ENCODE measurements at regions not wholly inside any gene's neighbourhood (a gene's known extent, or its start where the extent isn't known, plus 50 kb on each side); places are given as distances from the start of the nearest gene placed in this dataset.

GRCh38 chr11:87934182-87934581 lies 241.1 kb downstream of the RAB38 start (continued):
- TF ChIP-seq TSHZ2 (CRISPR knock-in tag; IDR thresholded peaks at IDR 0.05), result no peak
- no peak for TF ChIP-seq PATZ1 (CRISPR knock-in tag; IDR thresholded peaks at IDR 0.05; ENCODE audit: borderline replicate concordance)

GRCh38 chr11:87926250-87926970 lies 248.8 kb downstream of the RAB38 start:
- ATAC-seq, result peak; percentile 68

DNA sequence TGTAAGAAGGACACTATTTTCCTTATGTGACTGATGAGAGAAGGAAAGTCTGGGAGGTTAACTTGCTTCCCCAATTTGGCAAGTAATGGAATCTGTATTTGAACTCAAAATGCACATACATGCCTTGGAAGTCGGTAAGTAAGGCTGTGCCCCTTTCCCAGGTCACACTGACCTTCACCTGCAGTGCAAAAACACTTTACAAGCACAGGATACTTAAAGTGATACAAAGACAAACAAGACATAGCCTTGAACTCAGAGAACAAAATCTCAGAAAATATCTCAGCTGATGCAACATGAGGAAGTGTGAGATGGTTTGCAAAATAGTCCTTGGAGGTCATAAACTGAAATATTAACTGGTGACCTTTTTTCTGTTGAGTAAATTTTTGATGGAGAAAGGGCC lies 251.1 kb downstream of the RAB38 start:
- ATAC-seq, result no peak
- no peak for TF ChIP-seq ESRRG (CRISPR knock-in tag; IDR thresholded peaks at IDR 0.05)
- TF ChIP-seq RARB (CRISPR knock-in tag; IDR thresholded peaks at IDR 0.05), result no peak

More at GRCh38 chr11:87926250-87926970, 248.8 kb downstream of the RAB38 start:
- TF ChIP-seq ZFP30 (CRISPR knock-in tag; IDR thresholded peaks at IDR 0.05) (no peak), TCF4 (CRISPR knock-in tag; IDR thresholded peaks at IDR 0.05; ENCODE audit: borderline replicate concordance) (no peak), CSDC2 (CRISPR knock-in tag; IDR thresholded peaks at IDR 0.05) (no peak), ZNF565 (CRISPR knock-in tag; conservative IDR thresholded peaks at IDR 0.05; ENCODE audit: low read depth) (no peak), ZNF8 (CRISPR knock-in tag; IDR thresholded peaks at IDR 0.05) (no peak), CSRNP3 (CRISPR knock-in tag; IDR thresholded peaks at IDR 0.05) (no peak), ZNF70 (CRISPR knock-in tag; IDR thresholded peaks at IDR 0.05) (no peak)
- TF ChIP-seq, protein P1, sequence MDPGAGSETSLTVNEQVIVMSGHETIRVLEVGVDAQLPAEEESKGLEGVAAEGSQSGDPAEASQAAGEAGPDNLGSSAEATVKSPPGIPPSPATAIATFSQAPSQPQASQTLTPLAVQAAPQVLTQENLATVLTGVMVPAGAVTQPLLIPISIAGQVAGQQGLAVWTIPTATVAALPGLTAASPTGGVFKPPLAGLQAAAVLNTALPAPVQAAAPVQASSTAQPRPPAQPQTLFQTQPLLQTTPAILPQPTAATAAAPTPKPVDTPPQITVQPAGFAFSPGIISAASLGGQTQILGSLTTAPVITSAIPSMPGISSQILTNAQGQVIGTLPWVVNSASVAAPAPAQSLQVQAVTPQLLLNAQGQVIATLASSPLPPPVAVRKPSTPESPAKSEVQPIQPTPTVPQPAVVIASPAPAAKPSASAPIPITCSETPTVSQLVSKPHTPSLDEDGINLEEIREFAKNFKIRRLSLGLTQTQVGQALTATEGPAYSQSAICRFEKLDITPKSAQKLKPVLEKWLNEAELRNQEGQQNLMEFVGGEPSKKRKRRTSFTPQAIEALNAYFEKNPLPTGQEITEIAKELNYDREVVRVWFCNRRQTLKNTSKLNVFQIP (CRISPR knock-in tag; IDR thresholded peaks at IDR 0.05; ENCODE audit: borderline replicate concordance, low read depth), result no peak

DNA sequence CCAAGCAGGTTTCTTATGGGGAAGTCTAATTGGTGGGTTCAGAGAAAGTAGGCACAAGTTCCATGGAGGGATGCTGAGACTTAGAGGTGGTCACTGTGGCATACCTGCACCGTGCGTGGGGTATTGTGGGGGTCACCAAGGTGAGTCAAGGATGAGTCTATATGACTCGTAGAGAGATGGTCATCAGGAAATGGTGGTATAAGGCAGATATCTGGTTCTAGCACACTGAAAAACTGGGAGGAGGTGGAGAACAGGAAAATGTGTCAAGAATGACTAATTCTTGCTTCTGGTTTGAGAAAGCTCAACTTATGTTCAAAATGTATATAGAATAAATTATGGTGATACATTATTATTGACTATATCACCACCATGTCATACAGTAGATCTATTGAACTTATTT lies 258.1 kb downstream of the RAB38 start:
- ATAC-seq, result no peak
- TF ChIP-seq CSRNP3 (CRISPR knock-in tag; IDR thresholded peaks at IDR 0.05) (no peak), TCF4 (CRISPR knock-in tag; IDR thresholded peaks at IDR 0.05; ENCODE audit: borderline replicate concordance) (no peak), OSR1 (CRISPR knock-in tag; IDR thresholded peaks at IDR 0.05) (no peak), BACH2 (CRISPR knock-in tag; IDR thresholded peaks at IDR 0.05; ENCODE audit: borderline replicate concordance) (no peak), ZNF8 (CRISPR knock-in tag; IDR thresholded peaks at IDR 0.05) (no peak), ESRRG (CRISPR knock-in tag; IDR thresholded peaks at IDR 0.05) (no peak), GLIS3 (CRISPR knock-in tag; IDR thresholded peaks at IDR 0.05) (no peak), PPARA (CRISPR knock-in tag; IDR thresholded peaks at IDR 0.05; ENCODE audit: borderline replicate concordance) (no peak), CSDC2 (CRISPR knock-in tag; IDR thresholded peaks at IDR 0.05) (no peak), PATZ1 (CRISPR knock-in tag; IDR thresholded peaks at IDR 0.05; ENCODE audit: borderline replicate concordance) (no peak), ISL1 (CRISPR knock-in tag; IDR thresholded peaks at IDR 0.05) (no peak), TOX (CRISPR knock-in tag; IDR thresholded peaks at IDR 0.05; ENCODE audit: borderline replicate concordance) (no peak)
- TF ChIP-seq, protein P2, sequence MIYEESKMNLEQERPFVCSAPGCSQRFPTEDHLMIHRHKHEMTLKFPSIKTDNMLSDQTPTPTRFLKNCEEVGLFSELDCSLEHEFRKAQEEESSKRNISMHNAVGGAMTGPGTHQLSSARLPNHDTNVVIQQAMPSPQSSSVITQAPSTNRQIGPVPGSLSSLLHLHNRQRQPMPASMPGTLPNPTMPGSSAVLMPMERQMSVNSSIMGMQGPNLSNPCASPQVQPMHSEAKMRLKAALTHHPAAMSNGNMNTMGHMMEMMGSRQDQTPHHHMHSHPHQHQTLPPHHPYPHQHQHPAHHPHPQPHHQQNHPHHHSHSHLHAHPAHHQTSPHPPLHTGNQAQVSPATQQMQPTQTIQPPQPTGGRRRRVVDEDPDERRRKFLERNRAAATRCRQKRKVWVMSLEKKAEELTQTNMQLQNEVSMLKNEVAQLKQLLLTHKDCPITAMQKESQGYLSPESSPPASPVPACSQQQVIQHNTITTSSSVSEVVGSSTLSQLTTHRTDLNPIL (CRISPR knock-in tag; IDR thresholded peaks at IDR 0.05; ENCODE audit: low read depth), result no peak
